OCI-LY3 (cell line): ENCODE measurements at regions not wholly inside any gene's neighbourhood (a gene's known extent, or its start where the extent isn't known, plus 50 kb on each side); places are given as distances from the start of the nearest gene placed in this dataset.

Experiments
- CTCF ChIP-seq: fragments of 200-600, 300-600 bp; sonication (generic); IDR thresholded peaks from 2 replicates; pipeline ENCODE4 v1.5.1; 2014; ENCODE audit warnings: antibody characterized with exemption, low read length, low read depth
- EZH2phosphoT487 ChIP-seq: fragments of 200-600 bp; shearing (Covaris generic); IDR thresholded peaks from 2 replicates; pipeline ENCODE4 v1.6.1; 2018; ENCODE audit warnings: antibody characterized with exemption, mixed run types, low read depth

- TF ChIP-seq CTCF (no peak), EZH2phosphoT487 (no peak)
Measured at GRCh38 chr2:52518678-52519077, 1248.9 kb upstream of the CHAC2 start.
